HG02884 (cell line): ENCODE measurements at regions not wholly inside any gene's neighbourhood (a gene's known extent, or its start where the extent isn't known, plus 50 kb on each side); places are given as distances from the start of the nearest gene placed in this dataset.
"Not testable (repeated sequence)": the region's sequence is repeated elsewhere in the genome, so short reads cannot be mapped to it uniquely, and the experiment has no call there.

Experiments used
- ATAC-seq: cut with Tn5 transposase; IDR thresholded peaks from one replicate; pipeline ENCODE4 v1.9.1; 2021; ENCODE audit warnings: mild to moderate bottlenecking, moderate library complexity; ENCODE audit not compliant: unreplicated experiment

- no peak for ATAC-seq
Measured at GRCh38 chr18:10332452-10332851, 122.0 kb upstream of the APCDD1 start.

- ATAC-seq, result no peak
Measured at GRCh38 chr18:10336749-10337350, 117.6 kb upstream of the APCDD1 start.

- ATAC-seq, result no peak
Measured at GRCh38 chr18:10340821-10341220, 113.6 kb upstream of the APCDD1 start.

- no peak for ATAC-seq
Measured at GRCh38 chr18:10343778-10344177, 110.7 kb upstream of the APCDD1 start.

DNA sequence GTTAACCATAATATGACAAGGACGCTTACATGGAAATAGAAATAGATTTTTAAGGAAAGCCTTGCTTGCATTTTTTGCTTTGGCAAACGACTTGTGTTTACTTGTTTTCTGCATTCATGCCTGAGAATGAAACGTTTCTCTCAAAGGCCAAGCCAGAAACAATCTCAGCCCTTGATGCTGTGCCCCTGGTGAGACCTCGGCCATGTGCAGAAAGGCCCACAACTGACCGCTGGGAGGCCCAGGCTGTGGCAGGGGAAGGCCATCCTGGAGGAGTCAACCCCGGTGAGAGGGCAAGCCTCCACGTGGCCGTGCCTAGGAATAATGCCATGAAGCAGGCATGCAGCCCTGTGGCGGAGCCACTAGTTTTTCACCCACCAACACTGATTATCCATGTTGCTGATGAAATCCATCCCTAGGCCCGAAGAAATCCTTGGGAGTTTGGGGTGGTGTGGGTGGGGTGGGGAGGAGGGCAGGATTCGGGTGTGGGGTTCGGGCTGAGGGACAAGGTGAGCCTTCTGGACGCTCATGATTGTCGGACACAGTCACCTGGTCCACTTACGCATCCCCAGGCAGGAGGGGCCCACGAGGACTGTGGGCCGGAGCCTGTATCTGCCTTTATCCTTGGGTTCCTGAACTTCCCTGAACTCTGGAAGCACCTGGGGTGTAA is 107.6 kb upstream of the APCDD1 start:
- ATAC-seq, result no peak

GRCh38 chr18:10349561-10349960 is 104.9 kb upstream of the APCDD1 start:
- ATAC-seq, result no peak

- no peak for ATAC-seq
Measured at GRCh38 chr18:10350661-10351060, 103.8 kb upstream of the APCDD1 start.

DNA sequence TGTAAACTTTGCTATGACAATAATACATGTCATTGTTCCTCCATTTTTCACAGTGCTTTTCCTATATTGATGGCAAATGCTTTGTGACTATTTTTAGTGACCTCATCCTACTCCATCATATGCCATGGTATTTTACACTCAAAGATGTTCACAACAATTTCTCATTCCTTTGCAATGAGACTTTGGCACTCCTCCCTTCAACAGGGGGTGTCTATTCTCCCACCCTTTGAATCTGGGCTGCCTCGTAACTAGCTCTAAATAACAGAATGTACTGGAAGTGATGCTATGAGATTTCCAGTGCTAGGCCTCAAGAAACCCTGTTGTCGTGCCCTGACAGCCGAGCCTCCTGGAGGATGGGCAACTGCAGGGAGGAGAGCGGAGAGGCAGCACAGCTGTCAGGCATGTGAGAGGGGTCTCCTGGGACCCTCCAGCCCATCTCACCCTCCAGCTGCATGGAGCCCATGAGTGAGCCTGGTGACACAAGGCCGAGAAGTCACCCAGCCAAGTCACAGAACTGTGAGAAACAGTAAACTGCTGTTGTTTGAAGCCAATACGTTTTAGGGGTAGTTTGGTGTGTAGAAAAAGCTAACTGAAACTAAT is 103.1 kb upstream of the APCDD1 start:
- no peak for ATAC-seq

- ATAC-seq, result no peak
Measured at GRCh38 chr18:10351858-10352257, 102.6 kb upstream of the APCDD1 start.

DNA sequence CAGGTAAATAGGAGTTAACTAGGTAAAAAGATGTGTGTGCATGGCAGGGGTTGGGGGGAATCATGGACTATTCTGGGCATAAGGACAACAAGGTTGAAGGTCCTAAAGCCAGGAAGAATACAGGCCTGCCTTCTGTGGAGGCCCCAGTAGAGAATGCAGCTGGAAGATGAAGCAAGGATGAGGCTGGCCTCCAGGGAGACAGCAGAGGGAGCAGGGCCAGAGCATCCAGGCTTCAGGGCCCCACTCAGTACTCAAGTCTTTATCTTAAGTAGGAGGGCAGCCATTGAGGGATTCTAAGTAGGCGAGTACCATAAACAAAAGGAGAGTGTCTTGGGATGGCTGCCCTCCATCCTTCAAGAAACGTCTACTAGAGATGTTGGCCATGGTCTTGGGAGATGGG is 101.8 kb upstream of the APCDD1 start:
- no peak for ATAC-seq

- no peak for ATAC-seq
Measured at GRCh38 chr18:10353791-10354190, 100.6 kb upstream of the APCDD1 start.

DNA sequence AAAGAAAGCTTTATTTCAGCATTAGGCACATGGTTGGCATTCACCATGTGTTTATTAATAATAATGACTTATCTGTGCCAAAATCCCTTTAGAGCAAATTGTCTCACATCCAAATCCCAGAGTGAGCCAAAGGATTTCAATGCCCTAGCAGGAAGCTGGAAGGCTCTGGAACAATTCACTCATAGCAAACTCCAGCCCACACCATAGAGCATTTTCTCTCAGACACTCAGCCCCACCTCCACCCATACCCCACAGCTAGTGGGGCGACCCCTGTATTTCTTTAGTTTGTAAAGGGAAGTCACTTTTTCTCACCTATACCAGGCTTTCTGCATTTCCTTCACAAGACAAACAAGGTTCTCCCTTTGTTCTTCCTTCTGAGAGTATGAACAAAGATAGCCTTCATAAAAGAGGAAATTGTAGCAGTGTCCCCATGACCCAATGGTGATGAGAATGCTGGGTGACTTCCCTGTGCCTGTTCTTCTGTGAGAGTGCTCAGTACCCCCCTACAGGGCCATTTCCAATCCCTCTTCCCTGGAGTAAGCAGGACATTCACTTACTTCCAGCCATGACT is 100.1 kb upstream of the APCDD1 start:
- no peak for ATAC-seq

DNA sequence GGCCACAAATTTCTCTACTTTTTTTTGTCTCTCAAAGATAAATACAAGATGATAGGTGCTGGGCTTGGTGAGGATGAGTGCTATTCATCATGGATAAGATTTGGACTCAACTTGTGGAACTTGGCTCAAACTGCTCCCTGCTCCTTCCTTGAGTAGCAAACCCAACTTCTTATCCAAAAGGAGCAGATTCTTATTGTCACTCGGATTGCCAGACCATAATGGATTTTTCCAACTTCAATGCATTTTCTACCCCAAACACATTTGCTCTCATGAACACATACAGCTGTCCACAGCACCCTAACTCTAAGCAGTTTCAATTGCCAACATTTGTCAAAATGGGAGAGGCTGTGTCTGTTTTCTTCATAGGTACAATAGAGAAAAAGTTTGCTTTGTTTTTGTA is 99.5 kb upstream of the APCDD1 start:
- no peak for ATAC-seq

DNA sequence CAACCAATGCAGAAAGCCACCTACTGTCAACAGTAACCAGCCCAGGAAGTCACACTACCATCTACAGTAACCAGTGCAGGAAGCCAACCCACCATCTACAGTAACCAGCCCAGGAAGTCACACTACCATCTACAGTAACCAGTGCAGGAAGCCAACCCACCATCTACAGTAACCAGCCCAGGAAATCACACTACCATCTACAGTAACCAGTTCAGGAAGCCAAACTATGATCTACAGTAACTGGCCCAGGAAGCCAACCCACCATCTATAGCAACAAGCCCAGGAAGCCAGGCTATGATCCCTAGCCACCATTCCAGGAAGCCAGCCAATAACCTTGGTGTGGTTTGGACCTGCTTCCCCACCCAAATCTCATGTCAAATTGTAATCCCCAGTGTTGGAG is 97.4 kb upstream of the APCDD1 start:
- not testable (repeated sequence) for ATAC-seq

GRCh38 chr18:10361660-10362059 is 92.8 kb upstream of the APCDD1 start:
- no peak for ATAC-seq

GRCh38 chr18:10365021-10365500 is 89.4 kb upstream of the APCDD1 start:
- ATAC-seq, result no peak

- ATAC-seq, result no peak
Measured at GRCh38 chr18:10365901-10366300, 88.5 kb upstream of the APCDD1 start.

DNA sequence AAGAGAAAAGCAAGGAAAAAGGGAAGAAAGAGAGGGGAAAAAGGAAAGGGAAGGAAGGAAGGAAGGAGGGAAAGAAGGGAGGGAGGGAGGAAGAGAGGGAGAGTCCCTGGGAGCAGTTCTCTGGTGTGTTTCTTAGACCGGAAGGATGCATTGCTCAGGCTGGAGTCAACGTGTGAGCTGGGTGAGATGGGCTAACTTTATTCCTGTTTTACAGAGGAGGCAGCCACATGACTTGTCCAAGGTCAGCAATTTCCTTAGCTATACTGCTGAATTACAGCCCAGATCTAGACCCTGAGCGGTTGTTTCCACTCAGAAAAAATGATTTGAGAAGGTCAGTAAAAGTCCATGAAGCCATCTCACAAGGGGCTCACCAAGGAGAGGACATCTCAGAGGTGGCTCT is 86.6 kb upstream of the APCDD1 start:
- no peak for ATAC-seq

DNA sequence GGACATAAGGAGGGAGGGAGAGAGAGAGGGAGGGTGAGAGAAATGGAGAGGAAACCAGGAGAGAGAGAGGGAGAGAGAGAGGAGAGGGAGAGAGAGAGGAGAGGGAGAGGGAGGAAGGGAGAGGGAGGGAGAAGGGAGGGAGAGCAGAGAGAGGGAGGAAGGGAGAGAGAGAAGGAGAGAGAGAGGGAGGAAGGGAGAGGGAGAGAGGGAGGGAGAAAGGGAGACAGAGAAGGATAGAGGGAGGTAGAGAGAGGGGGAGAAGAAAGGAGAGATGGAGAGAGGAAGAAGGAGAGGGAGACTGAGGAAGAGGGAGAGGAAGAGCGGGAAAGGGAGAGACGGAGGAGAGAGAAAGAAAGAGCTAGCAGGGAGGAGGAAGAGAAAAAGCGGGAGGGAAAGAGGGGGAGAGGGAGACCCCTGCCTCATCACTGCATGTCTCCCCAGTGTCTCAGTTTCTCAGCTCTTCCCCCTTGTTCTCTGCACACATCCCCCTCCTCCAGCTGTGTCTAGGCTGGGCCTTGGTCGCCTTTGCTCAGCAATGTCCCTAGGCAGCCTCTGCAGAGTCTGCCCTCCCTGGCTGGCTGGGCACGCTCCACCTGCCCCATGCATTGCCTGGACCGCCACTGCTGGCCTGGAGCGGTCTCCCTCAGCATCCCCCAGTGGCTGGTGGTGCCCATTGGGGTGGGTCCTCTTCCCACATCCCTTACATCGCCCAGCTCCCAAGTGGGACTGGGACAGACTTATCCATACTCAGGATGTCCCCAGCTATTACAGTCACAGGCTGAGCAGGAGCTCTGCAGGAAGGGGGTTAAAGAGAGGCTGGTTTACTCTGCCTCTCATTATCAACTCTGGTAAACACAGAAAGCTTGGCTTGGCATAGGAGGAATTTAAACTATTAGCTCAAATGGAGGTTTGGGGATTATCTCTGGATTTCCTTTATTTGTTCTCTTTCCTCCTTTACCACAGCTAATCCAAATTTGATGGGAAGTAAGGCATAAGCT is 85.7 kb upstream of the APCDD1 start:
- ATAC-seq, result no peak

DNA sequence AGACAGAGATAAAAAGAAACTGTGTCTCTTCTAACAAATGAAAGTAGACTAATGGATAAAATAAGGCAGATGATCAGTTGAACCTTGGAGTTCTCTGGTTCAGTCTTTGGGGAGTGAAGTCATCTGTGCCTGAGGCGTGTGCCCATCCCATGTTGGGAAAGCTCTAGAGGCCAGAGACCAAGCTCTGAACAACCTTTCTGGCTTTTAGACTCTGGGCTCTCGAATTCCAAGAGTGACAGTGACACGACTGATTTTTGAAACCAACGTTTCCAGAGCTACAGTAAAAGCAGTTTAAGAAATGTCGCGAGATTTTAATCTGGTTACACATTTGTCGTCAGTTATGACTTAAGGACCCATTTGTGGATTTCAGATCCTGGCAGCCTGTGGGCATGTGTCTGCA is 83.7 kb upstream of the APCDD1 start:
- ATAC-seq, result no peak

- no peak for ATAC-seq
Measured at GRCh38 chr18:10371165-10371564, 83.3 kb upstream of the APCDD1 start.
